C4-2B (cell line): ENCODE measurements at regions not wholly inside any gene's neighbourhood (a gene's known extent, or its start where the extent isn't known, plus 50 kb on each side); places are given as distances from the start of the nearest gene placed in this dataset.
"Not testable (repeated sequence)": the region's sequence is repeated elsewhere in the genome, so short reads cannot be mapped to it uniquely, and the experiment has no call there.

ENCODE experiments used
- ZFX ChIP-seq: fragments of 450-650 bp; IDR thresholded peaks from 2 replicates; pipeline ENCODE4 v1.6.1; 2017
- TF ChIP-seq, protein P1 (sequence below): fragments of 450-650 bp; conservative IDR thresholded peaks from 2 replicates; pipeline ENCODE4 v1.5.1; 2017; ENCODE audit warnings: mild to moderate bottlenecking

DNA sequence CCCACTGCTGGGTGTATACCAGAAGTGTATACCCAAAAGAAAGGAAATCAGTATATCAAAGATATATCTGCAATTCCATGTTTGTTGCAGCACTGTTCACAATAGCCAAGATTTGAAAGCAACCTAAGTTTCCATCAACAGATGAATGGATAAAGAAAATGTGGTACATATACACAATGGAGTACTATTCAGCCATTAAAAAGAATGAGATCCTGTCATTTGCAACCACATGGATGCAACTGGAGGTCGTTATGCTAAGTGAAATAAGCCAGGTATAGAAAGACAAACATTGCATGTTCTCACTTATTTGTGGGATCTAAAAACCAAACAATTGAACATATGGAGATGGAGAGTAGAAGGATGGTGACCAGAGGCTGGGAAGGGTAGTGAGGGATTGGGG, 97.2 kb downstream of the RMI1 start:
- TF ChIP-seq, protein P1, sequence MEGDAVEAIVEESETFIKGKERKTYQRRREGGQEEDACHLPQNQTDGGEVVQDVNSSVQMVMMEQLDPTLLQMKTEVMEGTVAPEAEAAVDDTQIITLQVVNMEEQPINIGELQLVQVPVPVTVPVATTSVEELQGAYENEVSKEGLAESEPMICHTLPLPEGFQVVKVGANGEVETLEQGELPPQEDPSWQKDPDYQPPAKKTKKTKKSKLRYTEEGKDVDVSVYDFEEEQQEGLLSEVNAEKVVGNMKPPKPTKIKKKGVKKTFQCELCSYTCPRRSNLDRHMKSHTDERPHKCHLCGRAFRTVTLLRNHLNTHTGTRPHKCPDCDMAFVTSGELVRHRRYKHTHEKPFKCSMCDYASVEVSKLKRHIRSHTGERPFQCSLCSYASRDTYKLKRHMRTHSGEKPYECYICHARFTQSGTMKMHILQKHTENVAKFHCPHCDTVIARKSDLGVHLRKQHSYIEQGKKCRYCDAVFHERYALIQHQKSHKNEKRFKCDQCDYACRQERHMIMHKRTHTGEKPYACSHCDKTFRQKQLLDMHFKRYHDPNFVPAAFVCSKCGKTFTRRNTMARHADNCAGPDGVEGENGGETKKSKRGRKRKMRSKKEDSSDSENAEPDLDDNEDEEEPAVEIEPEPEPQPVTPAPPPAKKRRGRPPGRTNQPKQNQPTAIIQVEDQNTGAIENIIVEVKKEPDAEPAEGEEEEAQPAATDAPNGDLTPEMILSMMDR: not testable (repeated sequence)
- TF ChIP-seq ZFX: not testable (repeated sequence)
